ENCODE measurements at regions not wholly inside any gene's neighbourhood (a gene's known extent, or its start where the extent isn't known, plus 50 kb on each side); places are given as distances from the start of the nearest gene placed in this dataset.

DNA sequence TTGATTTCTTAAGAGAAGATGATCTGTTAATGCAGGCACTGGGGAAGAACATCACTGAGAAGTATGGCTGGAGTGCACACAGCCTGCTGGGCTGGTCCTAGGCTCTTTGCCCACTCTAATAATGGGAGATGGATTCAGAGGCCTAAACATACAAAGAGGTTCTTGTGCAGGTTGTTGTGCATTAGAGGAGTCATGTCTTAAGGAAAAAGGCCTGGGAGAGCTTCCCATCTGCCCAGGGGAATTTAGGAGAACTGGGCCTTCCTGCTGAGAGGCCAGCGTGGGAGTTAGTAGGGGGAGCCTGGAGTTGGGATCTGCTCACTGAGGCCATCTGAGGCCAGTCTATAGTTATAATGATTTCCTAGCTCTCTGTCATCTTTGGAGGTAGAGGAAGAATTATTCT lies 126.7 kb downstream of the TLR5 start:
- intact Hi-C loops (cut with micrococcal nuclease), result loop anchor here (2.0 kb wide), 1 partner anchor 52 kb away; no protein-coding TSS in a partner anchor
- no peak overlapping the region for H2AFZ ChIP-seq (ENCODE audit: low read depth, low read length)
- H4K20me1 ChIP-seq (replicated peaks; ENCODE audit: control insufficient read depth, extremely low read depth, insufficient read depth, low read length), result no peaks in the 10 kb centered on the region
- H3K9ac ChIP-seq (replicated peaks; ENCODE audit: extremely low read depth, insufficient read depth, low read length), result no peak overlapping the region
- H3K79me2 ChIP-seq (ENCODE audit: control insufficient read depth, insufficient read depth, low read length), result no peaks in the 10 kb centered on the region
- H3K4me2 ChIP-seq (ENCODE audit: insufficient read depth, low read length), result no peak overlapping the region
- BruUV-seq (replicated peaks), result no TSS peak
- H3K9me1 ChIP-seq (replicated peaks; ENCODE audit: control insufficient read depth, extremely low read depth, insufficient read depth, low read length), result no peaks in the 10 kb centered on the region
- FAIRE-seq, result no peak
- no peaks in the 10 kb centered on the region for H3K4me1 ChIP-seq (ENCODE audit: control insufficient read depth, extremely low read depth, insufficient read depth, low read length)
- no peak overlapping the region for H3K27ac ChIP-seq (ENCODE audit: insufficient read depth, low read depth, low read length)
- no peaks in the 10 kb centered on the region for H3K36me3 ChIP-seq (ENCODE audit: control insufficient read depth in 2 of 2, extremely low read depth in 1 of 2, insufficient read depth in 2 of 2, low read length in 2 of 2)
- CTCF ChIA-PET, result interaction anchor here (1.1 kb wide), 1 partner anchor 34 kb away, joined by 3 read pairs; no protein-coding TSS in a partner anchor
- dilution Hi-C loops (cut with MboI; ENCODE audit: extremely low pct_ligation_motif_present, low sequenced_read_pairs), result no loop called here
- H3K27me3 ChIP-seq (ENCODE audit: control insufficient read depth in 2 of 2, insufficient read depth in 2 of 2, low read length in 2 of 2), result no peaks in the 10 kb centered on the region
- no peak for DNase-seq (ENCODE audit: low read depth, low spot score)
- POLR2A ChIA-PET, result no interaction called here
- H3K9me3 ChIP-seq (replicated peaks; ENCODE audit: control insufficient read depth, insufficient read depth, low read length), result no peaks in the 10 kb centered on the region
- H3K4me3 ChIP-seq (replicated peaks in 1 of 3; ENCODE audit: insufficient read depth in 1 of 3, low read depth in 1 of 3, low read length in 3 of 3), result no peak overlapping the region
- TF ChIP-seq, protein P1, sequence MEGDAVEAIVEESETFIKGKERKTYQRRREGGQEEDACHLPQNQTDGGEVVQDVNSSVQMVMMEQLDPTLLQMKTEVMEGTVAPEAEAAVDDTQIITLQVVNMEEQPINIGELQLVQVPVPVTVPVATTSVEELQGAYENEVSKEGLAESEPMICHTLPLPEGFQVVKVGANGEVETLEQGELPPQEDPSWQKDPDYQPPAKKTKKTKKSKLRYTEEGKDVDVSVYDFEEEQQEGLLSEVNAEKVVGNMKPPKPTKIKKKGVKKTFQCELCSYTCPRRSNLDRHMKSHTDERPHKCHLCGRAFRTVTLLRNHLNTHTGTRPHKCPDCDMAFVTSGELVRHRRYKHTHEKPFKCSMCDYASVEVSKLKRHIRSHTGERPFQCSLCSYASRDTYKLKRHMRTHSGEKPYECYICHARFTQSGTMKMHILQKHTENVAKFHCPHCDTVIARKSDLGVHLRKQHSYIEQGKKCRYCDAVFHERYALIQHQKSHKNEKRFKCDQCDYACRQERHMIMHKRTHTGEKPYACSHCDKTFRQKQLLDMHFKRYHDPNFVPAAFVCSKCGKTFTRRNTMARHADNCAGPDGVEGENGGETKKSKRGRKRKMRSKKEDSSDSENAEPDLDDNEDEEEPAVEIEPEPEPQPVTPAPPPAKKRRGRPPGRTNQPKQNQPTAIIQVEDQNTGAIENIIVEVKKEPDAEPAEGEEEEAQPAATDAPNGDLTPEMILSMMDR (IDR thresholded peaks at IDR 0.05; ENCODE audit: extremely low read depth in 1 of 2, insufficient read depth in 1 of 2, low read depth in 1 of 2, low read length in 2 of 2), result no peak
- TF ChIP-seq EZH2 (IDR thresholded peaks at IDR 0.05; ENCODE audit: borderline replicate concordance, low read depth, low read length, severe bottlenecking) (no peak), POLR2AphosphoS5 (IDR thresholded peaks at IDR 0.05; ENCODE audit: insufficient read depth, low read depth, low read length) (no peak), GATA2 (IDR thresholded peaks at IDR 0.05; ENCODE audit: insufficient read depth, insufficient read length, low read depth, low read length) (no peak), JUN (IDR thresholded peaks at IDR 0.05; ENCODE audit: borderline replicate concordance, insufficient read depth, insufficient read length, low read depth) (no peak), MYC (IDR thresholded peaks at IDR 0.05; ENCODE audit: low read depth, low read length) (no peak), FOS (IDR thresholded peaks at IDR 0.05; ENCODE audit: borderline replicate concordance, insufficient read depth, low read length) (no peak), POLR2A (IDR thresholded peaks at IDR 0.05; ENCODE audit: low read depth, low read length) (no peak)
- TF ChIP-seq, protein P2, sequence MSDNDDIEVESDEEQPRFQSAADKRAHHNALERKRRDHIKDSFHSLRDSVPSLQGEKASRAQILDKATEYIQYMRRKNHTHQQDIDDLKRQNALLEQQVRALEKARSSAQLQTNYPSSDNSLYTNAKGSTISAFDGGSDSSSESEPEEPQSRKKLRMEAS (IDR thresholded peaks at IDR 0.05; ENCODE audit: insufficient read depth, insufficient read length), result no peak
